HG02884 (cell line): ENCODE measurements at regions not wholly inside any gene's neighbourhood (a gene's known extent, or its start where the extent isn't known, plus 50 kb on each side); places are given as distances from the start of the nearest gene placed in this dataset.
"Not testable (repeated sequence)": the region's sequence is repeated elsewhere in the genome, so short reads cannot be mapped to it uniquely, and the experiment has no call there.

ENCODE experiments used
- ATAC-seq: cut with Tn5 transposase; IDR thresholded peaks from one replicate; pipeline ENCODE4 v1.9.1; 2021; ENCODE audit warnings: mild to moderate bottlenecking, moderate library complexity; ENCODE audit not compliant: unreplicated experiment

- ATAC-seq = no peak
These were observed 1761.2 kb upstream of the CELF4 start for GRCh38 chr18:39326772-39327171.

- ATAC-seq = no peak
These were observed 1760.4 kb upstream of the CELF4 start for GRCh38 chr18:39325973-39326372.

- ATAC-seq = no peak
These were observed 1753.5 kb upstream of the CELF4 start for GRCh38 chr18:39319141-39319540.

GRCh38 chr18:39318462-39318861 is 1752.9 kb upstream of the CELF4 start:
- no peak for ATAC-seq

GRCh38 chr18:39318008-39318407 is 1752.4 kb upstream of the CELF4 start:
- peak; percentile 57 for ATAC-seq

- no peak for ATAC-seq
These were observed 1749.0 kb upstream of the CELF4 start for GRCh38 chr18:39314595-39314994.

- ATAC-seq = no peak
These were observed 1748.4 kb upstream of the CELF4 start for GRCh38 chr18:39313992-39314391.

- ATAC-seq = no peak
These were observed 1745.6 kb upstream of the CELF4 start for GRCh38 chr18:39311111-39311712.

GRCh38 chr18:39308931-39309521 is 1743.4 kb upstream of the CELF4 start:
- not testable (repeated sequence) for ATAC-seq

- no peak for ATAC-seq
These were observed 1740.2 kb upstream of the CELF4 start for GRCh38 chr18:39305766-39306165.

- no peak for ATAC-seq
These were observed 1736.9 kb upstream of the CELF4 start for GRCh38 chr18:39302481-39302880.

GRCh38 chr18:39299152-39299551 is 1733.6 kb upstream of the CELF4 start:
- no peak for ATAC-seq

- no peak for ATAC-seq
These were observed 1731.6 kb upstream of the CELF4 start for GRCh38 chr18:39297225-39297624.

- ATAC-seq = no peak
These were observed 1730.8 kb upstream of the CELF4 start for GRCh38 chr18:39296293-39296888.

- ATAC-seq = no peak
These were observed 1711.2 kb upstream of the CELF4 start for GRCh38 chr18:39276764-39277163.

GRCh38 chr18:39274535-39274934 is 1708.9 kb upstream of the CELF4 start:
- no peak for ATAC-seq

GRCh38 chr18:39272230-39272629 is 1706.6 kb upstream of the CELF4 start:
- no peak for ATAC-seq

- ATAC-seq = no peak
These were observed 1706.1 kb upstream of the CELF4 start for GRCh38 chr18:39271654-39272053.

- no peak for ATAC-seq
These were observed 1695.0 kb upstream of the CELF4 start for GRCh38 chr18:39260565-39260964.

GRCh38 chr18:39259736-39260135 is 1694.1 kb upstream of the CELF4 start:
- no peak for ATAC-seq

GRCh38 chr18:39244242-39244641 is 1678.6 kb upstream of the CELF4 start:
- ATAC-seq = no peak

GRCh38 chr18:39241534-39241933 is 1675.9 kb upstream of the CELF4 start:
- no peak for ATAC-seq
